ENCODE measurements at regions not wholly inside any gene's neighbourhood (a gene's known extent, or its start where the extent isn't known, plus 50 kb on each side); places are given as distances from the start of the nearest gene placed in this dataset.

- no peak for TF ChIP-seq CTCF (IDR thresholded peaks at IDR 0.05; ENCODE audit: insufficient read depth, low read length)
- DNase-seq (ENCODE audit: low read depth) = no peak
- H3K4me3 ChIP-seq (ENCODE audit: low read depth, low read length) = no peak overlapping the region
These were observed 165.5 kb upstream of the EDIL3 start for GRCh38 chr5:84550222-84550621.

GRCh38 chr5:84549054-84549453 is 164.4 kb upstream of the EDIL3 start:
- DNase-seq (ENCODE audit: low read depth) = no peak
- no peak overlapping the region for H3K4me3 ChIP-seq (ENCODE audit: low read depth, low read length)
- TF ChIP-seq CTCF (IDR thresholded peaks at IDR 0.05; ENCODE audit: insufficient read depth, low read length) = no peak

DNA sequence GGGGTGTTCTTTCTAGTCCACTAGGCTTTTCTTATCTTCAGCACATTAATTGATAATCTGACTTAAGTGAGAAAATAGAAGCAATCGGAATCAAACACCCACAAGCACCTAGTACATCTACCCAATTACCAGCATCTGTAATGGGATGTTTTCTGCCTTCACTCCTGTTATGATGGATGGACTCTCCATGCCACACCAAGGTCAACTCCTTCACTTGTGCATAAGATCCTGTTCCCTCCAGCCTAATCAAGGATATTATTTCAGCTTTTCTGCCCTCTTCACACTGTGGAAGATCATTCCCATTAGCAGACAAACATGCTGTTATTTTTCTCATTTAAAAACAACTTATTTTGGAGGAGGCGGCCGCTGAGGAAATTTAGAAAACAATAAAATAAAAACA is 162.0 kb upstream of the EDIL3 start:
- no peak for TF ChIP-seq CTCF (IDR thresholded peaks at IDR 0.05; ENCODE audit: insufficient read depth, low read length)
- no peak for DNase-seq (ENCODE audit: low read depth)
- no peak overlapping the region for H3K4me3 ChIP-seq (ENCODE audit: low read depth, low read length)

- no peak for TF ChIP-seq CTCF (IDR thresholded peaks at IDR 0.05; ENCODE audit: insufficient read depth, low read length)
- no peak for DNase-seq (ENCODE audit: low read depth)
- H3K4me3 ChIP-seq (ENCODE audit: low read depth, low read length) = no peak overlapping the region
These were observed 152.1 kb upstream of the EDIL3 start for GRCh38 chr5:84536797-84537196.

- DNase-seq (ENCODE audit: low read depth) = no peak
These were observed 150.6 kb upstream of the EDIL3 start for GRCh38 chr5:84535281-84535680.

GRCh38 chr5:84524491-84524890 is 139.8 kb upstream of the EDIL3 start:
- DNase-seq (ENCODE audit: low read depth) = peak; percentile 11
- H3K4me3 ChIP-seq (ENCODE audit: low read depth, low read length) = no peak overlapping the region
- TF ChIP-seq CTCF (IDR thresholded peaks at IDR 0.05; ENCODE audit: insufficient read depth, low read length) = no peak

More at GRCh38 chr5:84535281-84535680, 150.6 kb upstream of the EDIL3 start:
- H3K4me3 ChIP-seq (ENCODE audit: low read depth, low read length) = no peak overlapping the region
- no peak for TF ChIP-seq CTCF (IDR thresholded peaks at IDR 0.05; ENCODE audit: insufficient read depth, low read length)

DNA sequence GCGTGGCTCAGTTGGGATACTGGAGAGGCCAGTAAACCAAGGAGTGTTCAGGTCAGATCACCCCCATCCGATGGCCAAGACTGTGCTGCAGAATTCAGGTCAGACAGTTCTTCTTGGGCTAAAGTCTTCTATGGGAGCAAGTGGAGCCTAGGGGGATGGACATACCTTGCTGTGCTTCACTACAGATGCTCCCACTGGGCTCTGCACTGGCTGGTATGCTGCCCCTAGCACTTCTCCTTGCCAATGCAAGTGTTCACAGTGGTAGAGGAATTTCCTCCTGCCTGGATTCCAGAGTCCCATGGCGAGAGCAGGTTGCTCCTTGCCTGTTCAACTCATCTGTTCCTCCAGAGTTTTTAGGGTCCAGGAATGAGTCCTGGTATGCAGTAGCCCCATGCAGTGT is 134.2 kb upstream of the EDIL3 start:
- no peak for DNase-seq (ENCODE audit: low read depth)
- no peak overlapping the region for H3K4me3 ChIP-seq (ENCODE audit: low read depth, low read length)

More for the DNA sequence above, 134.2 kb upstream of the EDIL3 start:
- TF ChIP-seq CTCF (IDR thresholded peaks at IDR 0.05; ENCODE audit: insufficient read depth, low read length) = no peak
